Heart right ventricle (tissue), 16 donors: ENCODE measurements at regions not wholly inside any gene's neighbourhood (a gene's known extent, or its start where the extent isn't known, plus 50 kb on each side); places are given as distances from the start of the nearest gene placed in this dataset.

Experiments used
- ATAC-seq, 8 donors: fragments of 200-7000 bp; cut with Tn5 transposase; one replicate each; pipeline ENCODE4 v1.9.1; 2020; ENCODE audit warnings: mild to moderate bottlenecking in 8 of 8, moderate library complexity in 8 of 8, moderate number of reproducible peaks in 1 of 8
- DNase-seq, 2 donors: peaks; one replicate each; pipeline ENCODE4 v3.0.0-alpha.2; 2020
- H3K27ac ChIP-seq, 10 donors: fragments of 200-600 bp; sonication (generic) in 2 of 10; one replicate each; pipeline versions ENCODE4 v1.5.0 to v1.8.0; 2020 to 2022; ENCODE audit warnings: mild to moderate bottlenecking in 3 of 10
- H3K27me3 ChIP-seq, 7 donors: fragments of 200-600 bp; one replicate each; pipeline ENCODE4 v1.8.0; 2021 to 2022; ENCODE audit warnings: mild to moderate bottlenecking in 2 of 7
- H3K36me3 ChIP-seq, 9 donors: fragments of 200-600 bp; sonication (generic) in 1 of 9; one replicate each; pipeline versions ENCODE4 v1.5.0 to v1.8.0; 2020 to 2022; ENCODE audit warnings: mild to moderate bottlenecking in 2 of 9
- H3K4me1 ChIP-seq, 9 donors: fragments of 200-600 bp; sonication (generic) in 1 of 9; one replicate each; pipeline versions ENCODE4 v1.5.0 to v1.8.0; 2020 to 2022; ENCODE audit warnings: mild to moderate bottlenecking in 4 of 9
- H3K4me3 ChIP-seq, 10 donors: fragments of 200-600 bp; sonication (generic) in 2 of 10; one replicate each; pipeline versions ENCODE4 v1.5.0 to v1.8.0; 2020 to 2022; ENCODE audit warnings: mild to moderate bottlenecking in 7 of 10, moderate library complexity in 2 of 10
- H3K9me3 ChIP-seq, 11 donors: fragments of 200-600 bp in 10 of 11; sonication (generic) in 2 of 11; one replicate each; pipeline versions ENCODE4 v1.5.0 to v1.8.0; 2013 to 2022; ENCODE audit warnings: mild to moderate bottlenecking in 2 of 11, control low read depth in 1 of 11, moderate library complexity in 1 of 11
- WGBS, 2 donors: extraction: QIAGEN DNeasy Blood & Tissue Kit; methylation state at CpG; one replicate each; pipeline ENCODE4 v1.1.7; 2013; ENCODE audit warnings: inconsistent platforms in 1 of 2; 5-methylcytosine and 5-hydroxymethylcytosine counted together
- intact Hi-C, 10 donors: fragments of 100-400 bp; cut with DNase I; formaldehyde crosslinking; loops; one replicate each; pipeline versions ENCODE4 v1.11.1 to v1.14.2; 2022
- TF ChIP-seq, protein P1 (sequence below), 9 donors: fragments of 200-600 bp; sonication (generic) in 2 of 9; IDR thresholded peaks; one replicate each; pipeline versions ENCODE4 v1.5.0 to v1.8.0; 2021 to 2022; ENCODE audit warnings: antibody characterized with exemption in 9 of 9, mild to moderate bottlenecking in 5 of 9, moderate library complexity in 1 of 9
- donor health status: Arrhythmogenic right ventricular cardiomyopathy.
- donor health status: ischemic (EF 13 %, LVEDD 7.1; RV severe dilation, severe dysfunction).
- donor health status: healthy with polysubstance abuse.
- donor health status: DM: no; HTN: yes; CAD: no.
- donor health status: DM: no; HTN: no; CAD: no.
- donor health status: ischemic (EF 25% LVEDD 6.9; RV normal size, moderate dysfunction).
- donor health status: ischemic (EF 25% LVEDD 5.7; RV mildly dilated, moderate dysfunction).
- donor health status: healthy.
- donor health status: DM: yes; HTN: yes; CAD: no.
- donor health status: Ischemic cardiomyopathy.
- donor health status: ischemic (EF 35%, LVEDD 5.7; RV mildly dilated, moderate dysfunction).
- donor health status: nonischemic (EF 11% LVEDD 7.7; RV severe dilation, severe dysfunction).
- donor health status: DM: yes; HTN: yes; CAD: no.
- donor health status: PGD.
- donor health status: ischemic (EF 29% LVEDD 5.4; RV normal size, mild dysfunction).
- donor health status: nonischemic (EF 23%, LVEDD 6.1; RV moderate dilation, normal function).

DNA sequence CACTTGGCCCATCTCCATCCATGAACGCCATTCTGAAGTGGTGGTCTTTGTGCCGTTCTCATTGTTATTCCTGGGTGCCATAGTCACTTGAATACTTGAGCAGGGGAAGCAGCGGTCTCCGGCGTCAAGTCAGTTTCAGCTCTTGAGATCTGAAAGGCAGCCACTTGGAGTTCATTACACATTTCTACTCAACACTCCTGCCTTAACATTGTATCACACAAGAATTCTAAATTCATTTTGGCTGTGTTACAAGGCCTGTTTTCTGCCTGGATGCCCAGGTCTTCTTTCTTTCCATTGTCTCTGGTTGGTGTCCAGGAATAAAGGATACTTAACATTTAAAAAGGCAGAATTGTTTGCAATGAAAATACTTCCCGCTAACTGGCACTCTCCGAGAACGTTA is 69.0 kb upstream of the RAB11FIP2 start:
- Histone ChIP-seq H3K9me3 (no peaks in the 10 kb centered on the region), H3K36me3 (no peaks in the 10 kb centered on the region), H3K27me3 (no peaks in the 10 kb centered on the region), H3K4me1 (peaks cover 0 to 16% (median 0%) of the 10 kb centered on the region in 9 donors), H3K4me3 (no peak overlapping the region), H3K27ac (no peak overlapping the region)
- intact Hi-C loops, result no loop called here
- WGBS, 2 donors, result 68 to 70% methylated on average over 8 of the region's 8 CpGs
- TF ChIP-seq, protein P1, sequence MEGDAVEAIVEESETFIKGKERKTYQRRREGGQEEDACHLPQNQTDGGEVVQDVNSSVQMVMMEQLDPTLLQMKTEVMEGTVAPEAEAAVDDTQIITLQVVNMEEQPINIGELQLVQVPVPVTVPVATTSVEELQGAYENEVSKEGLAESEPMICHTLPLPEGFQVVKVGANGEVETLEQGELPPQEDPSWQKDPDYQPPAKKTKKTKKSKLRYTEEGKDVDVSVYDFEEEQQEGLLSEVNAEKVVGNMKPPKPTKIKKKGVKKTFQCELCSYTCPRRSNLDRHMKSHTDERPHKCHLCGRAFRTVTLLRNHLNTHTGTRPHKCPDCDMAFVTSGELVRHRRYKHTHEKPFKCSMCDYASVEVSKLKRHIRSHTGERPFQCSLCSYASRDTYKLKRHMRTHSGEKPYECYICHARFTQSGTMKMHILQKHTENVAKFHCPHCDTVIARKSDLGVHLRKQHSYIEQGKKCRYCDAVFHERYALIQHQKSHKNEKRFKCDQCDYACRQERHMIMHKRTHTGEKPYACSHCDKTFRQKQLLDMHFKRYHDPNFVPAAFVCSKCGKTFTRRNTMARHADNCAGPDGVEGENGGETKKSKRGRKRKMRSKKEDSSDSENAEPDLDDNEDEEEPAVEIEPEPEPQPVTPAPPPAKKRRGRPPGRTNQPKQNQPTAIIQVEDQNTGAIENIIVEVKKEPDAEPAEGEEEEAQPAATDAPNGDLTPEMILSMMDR (IDR thresholded peaks at IDR 0.05), result no peak
- DNase-seq, result no peak
- ATAC-seq, result no peak

- no peak for DNase-seq
- Histone ChIP-seq H3K4me1 (peaks cover 0 to 16% (median 0%) of the 10 kb centered on the region in 9 donors), H3K27ac (no peak overlapping the region), H3K4me3 (no peak overlapping the region), H3K36me3 (no peaks in the 10 kb centered on the region), H3K9me3 (no peaks in the 10 kb centered on the region), H3K27me3 (no peaks in the 10 kb centered on the region)
- peak in 6 of 8 donors; percentile 39 to 93 (median 73) for ATAC-seq
- TF ChIP-seq, protein P1 (IDR thresholded peaks at IDR 0.05), result no peak
- intact Hi-C loops, result loop anchor here in 1 of 10 donors (5.0 kb wide), 1 partner anchor 578 kb away; no protein-coding TSS in a partner anchor
- 29 to 38% methylated on average over 1 of the region's 1 CpG for WGBS, 2 donors
Observed at GRCh38 chr10:118114992-118115391, 68.3 kb upstream of the RAB11FIP2 start.

DNA sequence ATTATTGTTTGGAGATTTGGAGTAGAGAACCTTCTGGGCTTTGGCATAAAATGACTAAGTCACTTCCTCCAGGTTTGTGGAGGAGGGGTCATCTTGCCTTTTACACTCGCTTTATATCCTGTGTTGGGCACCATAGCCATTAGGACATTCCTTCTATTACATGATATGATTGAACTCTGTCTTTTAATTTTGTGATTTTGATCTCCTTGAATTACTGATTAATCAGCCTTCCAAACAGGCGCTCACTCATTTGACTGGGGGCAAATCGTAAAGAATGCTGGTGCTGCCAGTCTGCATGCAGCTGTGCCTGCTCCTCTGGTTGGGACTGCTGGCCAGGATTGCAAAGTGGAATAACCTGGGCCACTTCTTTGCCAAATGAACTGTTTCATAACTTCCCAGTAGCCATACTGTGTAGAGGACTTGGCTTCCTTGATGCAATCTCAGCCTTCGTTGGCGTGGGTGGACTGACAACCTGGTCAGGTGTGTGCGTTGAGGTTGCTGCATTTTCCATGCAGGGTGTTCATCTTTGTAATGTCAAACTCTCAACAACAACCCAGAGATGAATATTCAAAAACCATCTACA is 65.9 kb upstream of the RAB11FIP2 start:
- no peaks in the 10 kb centered on the region for H3K27me3 ChIP-seq
- no peaks in the 10 kb centered on the region for H3K36me3 ChIP-seq
- TF ChIP-seq, protein P1 (IDR thresholded peaks at IDR 0.05), result no peak
- no peak for ATAC-seq
- no peaks in the 10 kb centered on the region for H3K9me3 ChIP-seq
- peaks cover 0 to 16% (median 0%) of the 10 kb centered on the region in 9 donors for H3K4me1 ChIP-seq
- no peak overlapping the region for H3K27ac ChIP-seq
- 92 to 94% methylated on average over 6 of the region's 6 CpGs for WGBS, 2 donors
- no peak overlapping the region for H3K4me3 ChIP-seq
- intact Hi-C loops, result loop anchor here in 1 of 10 donors (5.0 kb wide), 1 partner anchor 575 kb away; no protein-coding TSS in a partner anchor
- DNase-seq, result no peak

- peaks cover 0 to 6% (median 0%) of the 10 kb centered on the region in 9 donors for H3K4me1 ChIP-seq
- H3K9me3 ChIP-seq, result no peaks in the 10 kb centered on the region
- 76 to 83% methylated on average over 1 of the region's 1 CpG for WGBS, 2 donors
Observed at GRCh38 chr10:118110750-118111149, 64.0 kb upstream of the RAB11FIP2 start.

More at GRCh38 chr10:118110750-118111149, 64.0 kb upstream of the RAB11FIP2 start:
- Histone ChIP-seq H3K4me3 (no peak overlapping the region), H3K27ac (no peak overlapping the region), H3K27me3 (peaks cover 0 to 4% (median 0%) of the 10 kb centered on the region in 7 donors), H3K36me3 (no peaks in the 10 kb centered on the region)
- DNase-seq (no peak), ATAC-seq (no peak)
- TF ChIP-seq, protein P1 (IDR thresholded peaks at IDR 0.05), result no peak
- intact Hi-C loops, result loop anchor here in 1 of 10 donors (5.0 kb wide), 1 partner anchor 573 kb away; no protein-coding TSS in a partner anchor
